HL-60 (cell line): ENCODE measurements at regions not wholly inside any gene's neighbourhood (a gene's known extent, or its start where the extent isn't known, plus 50 kb on each side); places are given as distances from the start of the nearest gene placed in this dataset.
"Not testable (repeated sequence)": the region's sequence is repeated elsewhere in the genome, so short reads cannot be mapped to it uniquely, and the experiment has no call there.

ENCODE experiments used
- CTCF ChIP-seq: IDR thresholded peaks from one replicate; pipeline ENCODE4 v1.5.1; 2011; ENCODE audit warnings: low read length, control low read depth, inconsistent platforms; ENCODE audit not compliant: insufficient read depth
- GABPA ChIP-seq: IDR thresholded peaks from 2 replicates; pipeline ENCODE4 v1.6.1; 2012; ENCODE audit warnings: low read depth
- POLR2AphosphoS5 ChIP-seq: IDR thresholded peaks from 2 replicates; pipeline ENCODE4 v1.6.1; 2012; ENCODE audit warnings: low read depth
- REST ChIP-seq: IDR thresholded peaks from 2 replicates; pipeline ENCODE4 v1.6.1; 2012; ENCODE audit warnings: low read depth; ENCODE audit not compliant: insufficient replicate concordance

- TF ChIP-seq CTCF, POLR2AphosphoS5, GABPA, REST: not testable (repeated sequence)
These were observed 121.8 kb upstream of the SLC13A1 start for GRCh38 chr7:123321578-123321977.
